NT2/D1 (cell line): ENCODE measurements at regions not wholly inside any gene's neighbourhood (a gene's known extent, or its start where the extent isn't known, plus 50 kb on each side); places are given as distances from the start of the nearest gene placed in this dataset.

ENCODE experiments used
- YY1 ChIP-seq: IDR thresholded peaks from 2 replicates; pipeline ENCODE4 v1.6.1; 2011; ENCODE audit not compliant: insufficient read length, insufficient read depth
- ZNF274 ChIP-seq: IDR thresholded peaks from 2 replicates; pipeline ENCODE4 v1.6.1; 2011; ENCODE audit warnings: mild to moderate bottlenecking, low read depth, low read length

GRCh38 chrX:55816023-55816422, 98.5 kb downstream of the RRAGB start:
- TF ChIP-seq ZNF274 (no peak), YY1 (no peak)
